Upper lobe of left lung (tissue), 4 donors: ENCODE measurements at regions not wholly inside any gene's neighbourhood (a gene's known extent, or its start where the extent isn't known, plus 50 kb on each side); places are given as distances from the start of the nearest gene placed in this dataset.

Source experiments
- CTCF ChIP-seq, 6 experiments: fragments of 450-650 bp in 4 of 6; fragments of 200-600 bp in 2 of 6; sonication (generic) in 2 of 6; IDR thresholded peaks; one replicate each; pipeline ENCODE4 v1.5.1; 2016 to 2019; ENCODE audit warnings: antibody characterized with exemption in 6 of 6
- EP300 ChIP-seq, 4 donors: sonication (generic); formaldehyde crosslinking; IDR thresholded peaks; one replicate each; pipeline ENCODE4 v1.5.1; 2017; ENCODE audit warnings: antibody characterized with exemption in 4 of 4, control low read depth in 2 of 4
- POLR2AphosphoS5 ChIP-seq, 2 donors: sonication (generic); formaldehyde crosslinking; IDR thresholded peaks; one replicate each; pipeline ENCODE4 v1.5.1; 2017; ENCODE audit warnings: antibody characterized with exemption in 2 of 2

- TF ChIP-seq EP300 (IDR thresholded peaks at IDR 0.05) (no peak), CTCF (IDR thresholded peaks at IDR 0.05) (no peak), POLR2AphosphoS5 (IDR thresholded peaks at IDR 0.05) (no peak)
These were observed 572.5 kb upstream of the JAG1 start for GRCh38 chr20:11246251-11246775.
